T-helper 17 cell (primary cell): ENCODE measurements at regions not wholly inside any gene's neighbourhood (a gene's known extent, or its start where the extent isn't known, plus 50 kb on each side); places are given as distances from the start of the nearest gene placed in this dataset.

ENCODE experiments used
- ATAC-seq: fragments of 150-1000 bp; cut with Tn5 transposase; 2 replicates; pipeline ENCODE4 v1.10.0; 2021; ENCODE audit warnings: mild to moderate bottlenecking, moderate library complexity
- DNase-seq, 3 donors: peaks; one replicate each; pipeline versions ENCODE4 v3.0.0 to v3.0.0-alpha.2; 2020 to 2021
- H3K9me3 ChIP-seq: one replicate; pipeline ENCODE4 v1.7.0; 2013; ENCODE audit warnings: low read length, mild to moderate bottlenecking; ENCODE audit not compliant: control insufficient read depth, poor library complexity, severe bottlenecking
- H3K27ac Mint-ChIP-seq: one replicate; pipeline ENCODE4 v1.8.0; 2022; ENCODE audit warnings: mild to moderate bottlenecking, moderate library complexity, mixed read lengths
- H3K27me3 Mint-ChIP-seq: one replicate; pipeline ENCODE4 v1.8.0; 2022; ENCODE audit warnings: mixed read lengths
- H3K36me3 Mint-ChIP-seq: one replicate; pipeline ENCODE4 v1.8.0; 2022; ENCODE audit warnings: low read depth, mixed read lengths
- H3K4me1 Mint-ChIP-seq: one replicate; pipeline ENCODE4 v1.8.0; 2022; ENCODE audit warnings: mild to moderate bottlenecking, mixed read lengths
- H3K4me3 Mint-ChIP-seq: one replicate; pipeline ENCODE4 v1.8.0; 2022; ENCODE audit warnings: mild to moderate bottlenecking, moderate library complexity, mixed read lengths

GRCh38 chr16:77060614-77061013 lies 130.4 kb upstream of the MON1B start:
- H3K4me1 Mint-ChIP-seq = no peaks in the 10 kb centered on the region
- no peak overlapping the region for H3K4me3 Mint-ChIP-seq
- H3K9me3 ChIP-seq = no peaks in the 10 kb centered on the region
- ATAC-seq (no peak), DNase-seq (no peak)
- H3K36me3 Mint-ChIP-seq = no peaks in the 10 kb centered on the region
- peaks cover 8% of the 10 kb centered on the region for H3K27me3 Mint-ChIP-seq
- H3K27ac Mint-ChIP-seq = no peak overlapping the region

DNA sequence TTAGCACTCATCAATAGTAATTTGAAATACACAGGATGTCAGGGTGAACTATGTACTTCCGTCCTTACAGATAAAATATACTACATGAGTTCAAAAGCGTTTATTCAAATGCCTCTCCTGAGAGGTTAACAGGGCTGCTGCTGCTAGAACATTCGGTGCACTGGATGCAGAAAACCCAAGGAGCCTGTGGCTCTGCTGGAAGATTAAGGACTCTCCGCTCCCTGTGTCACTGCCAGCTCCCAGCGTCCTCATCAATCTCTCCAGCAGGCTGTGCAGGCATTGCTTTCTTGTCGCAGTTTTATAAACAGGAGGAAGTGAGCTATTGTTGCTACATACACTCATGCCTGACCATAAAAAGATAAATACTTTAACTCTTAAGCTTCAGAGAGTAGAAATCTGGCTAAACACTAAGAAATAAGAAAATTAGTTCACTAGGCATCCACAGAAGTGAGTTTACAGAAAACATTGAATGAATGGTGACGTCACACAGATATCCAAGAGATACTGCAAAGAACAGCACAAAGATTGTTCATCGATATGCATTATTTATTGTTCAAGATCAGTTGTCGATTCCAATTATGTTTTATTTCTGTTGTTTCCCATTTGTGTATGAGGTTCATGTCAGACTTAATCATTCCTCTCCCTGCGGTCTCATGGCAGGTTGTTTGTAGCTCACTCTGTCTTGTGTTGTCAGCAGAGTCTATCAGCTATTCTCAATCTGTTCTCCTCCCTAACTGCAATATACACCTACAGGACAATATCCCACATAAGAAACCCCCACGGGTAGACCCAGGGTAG lies 127.9 kb upstream of the MON1B start:
- H3K27ac Mint-ChIP-seq = no peak overlapping the region

DNA sequence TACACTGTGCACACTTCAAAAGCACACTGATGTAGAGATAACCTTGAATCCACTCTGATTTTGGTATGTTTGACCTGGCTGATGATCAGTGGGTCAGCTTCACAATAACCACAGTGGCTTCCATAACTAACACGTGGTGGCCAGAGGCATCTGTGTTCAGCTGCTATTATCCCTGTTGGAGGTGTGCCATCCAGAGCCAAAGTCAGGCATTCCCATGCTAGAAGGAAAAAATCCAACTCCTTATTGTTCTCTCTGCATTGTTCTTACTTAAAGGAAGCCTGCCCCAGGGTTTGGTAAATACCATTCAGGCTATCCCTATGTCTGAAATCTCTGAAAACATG lies 127.3 kb upstream of the MON1B start:
- DNase-seq (no peak), ATAC-seq (no peak)
- H3K36me3 Mint-ChIP-seq = no peaks in the 10 kb centered on the region
- no peaks in the 10 kb centered on the region for H3K4me1 Mint-ChIP-seq
- peaks cover 8% of the 10 kb centered on the region for H3K27me3 Mint-ChIP-seq
- H3K27ac Mint-ChIP-seq = no peak overlapping the region
- H3K9me3 ChIP-seq = no peaks in the 10 kb centered on the region
- no peak overlapping the region for H3K4me3 Mint-ChIP-seq

More for the DNA sequence above, 127.9 kb upstream of the MON1B start:
- no peak overlapping the region for H3K4me3 Mint-ChIP-seq
- H3K36me3 Mint-ChIP-seq = no peaks in the 10 kb centered on the region
- no peaks in the 10 kb centered on the region for H3K9me3 ChIP-seq
- peaks cover 8% of the 10 kb centered on the region for H3K27me3 Mint-ChIP-seq
- DNase-seq = no peak
- ATAC-seq = no peak
- H3K4me1 Mint-ChIP-seq = no peaks in the 10 kb centered on the region

DNA sequence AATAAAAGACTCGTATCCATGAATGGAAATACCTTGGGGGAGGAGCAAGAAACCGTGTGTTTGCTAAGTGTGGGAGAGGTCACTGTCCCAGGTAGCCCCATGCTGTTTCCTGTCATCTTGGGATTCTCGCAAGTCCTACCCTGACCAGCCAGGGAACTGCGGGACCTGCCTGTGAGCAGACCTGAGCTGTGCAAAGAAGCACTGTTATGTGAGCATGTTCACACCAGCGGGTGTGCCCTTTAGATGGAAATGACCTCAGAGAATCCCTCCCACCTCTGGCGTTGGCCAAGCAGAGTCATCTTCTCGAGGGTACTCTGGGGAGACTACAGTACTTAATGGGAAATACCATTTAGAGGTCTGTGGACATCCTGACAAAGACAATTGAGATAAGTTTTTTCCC lies 127.0 kb upstream of the MON1B start:
- DNase-seq (no peak), ATAC-seq (no peak)
- no peak overlapping the region for H3K27ac Mint-ChIP-seq
- H3K9me3 ChIP-seq = no peaks in the 10 kb centered on the region
- H3K36me3 Mint-ChIP-seq = no peaks in the 10 kb centered on the region
- H3K4me3 Mint-ChIP-seq = no peak overlapping the region
- H3K4me1 Mint-ChIP-seq = no peaks in the 10 kb centered on the region
- peaks cover 8% of the 10 kb centered on the region for H3K27me3 Mint-ChIP-seq

GRCh38 chr16:77066896-77067496 lies 124.0 kb upstream of the MON1B start:
- no peaks in the 10 kb centered on the region for H3K4me1 Mint-ChIP-seq
- no peaks in the 10 kb centered on the region for H3K36me3 Mint-ChIP-seq
- DNase-seq (no peak), ATAC-seq (no peak)
- peaks cover 21% of the 10 kb centered on the region for H3K27me3 Mint-ChIP-seq
- H3K4me3 Mint-ChIP-seq = no peak overlapping the region
- H3K9me3 ChIP-seq = no peaks in the 10 kb centered on the region
- no peak overlapping the region for H3K27ac Mint-ChIP-seq

DNA sequence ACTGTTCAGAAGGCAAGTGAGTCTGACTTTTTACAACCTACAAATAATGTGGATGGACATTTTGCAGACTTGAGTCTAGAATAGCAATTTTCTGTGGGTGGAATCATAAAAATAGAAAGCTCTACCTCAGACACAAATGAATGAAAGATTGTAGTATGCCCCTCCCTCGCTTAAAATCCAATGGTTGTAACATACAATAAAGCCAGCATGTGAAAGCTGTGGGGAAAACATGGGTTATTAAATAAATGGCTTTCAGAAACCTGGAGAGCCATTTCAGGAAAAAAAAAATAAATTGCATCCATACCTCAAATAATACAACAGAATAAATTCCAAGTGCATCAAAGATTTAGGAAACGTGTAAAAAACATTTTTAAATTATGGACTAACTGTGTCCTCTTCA lies 123.1 kb upstream of the MON1B start:
- no peak for DNase-seq
- Mint-ChIP-seq H3K27me3 (peaks cover 16% of the 10 kb centered on the region), H3K4me1 (no peaks in the 10 kb centered on the region), H3K4me3 (no peak overlapping the region), H3K36me3 (no peaks in the 10 kb centered on the region), H3K27ac (no peak overlapping the region)
- ATAC-seq = no peak
- no peaks in the 10 kb centered on the region for H3K9me3 ChIP-seq

DNA sequence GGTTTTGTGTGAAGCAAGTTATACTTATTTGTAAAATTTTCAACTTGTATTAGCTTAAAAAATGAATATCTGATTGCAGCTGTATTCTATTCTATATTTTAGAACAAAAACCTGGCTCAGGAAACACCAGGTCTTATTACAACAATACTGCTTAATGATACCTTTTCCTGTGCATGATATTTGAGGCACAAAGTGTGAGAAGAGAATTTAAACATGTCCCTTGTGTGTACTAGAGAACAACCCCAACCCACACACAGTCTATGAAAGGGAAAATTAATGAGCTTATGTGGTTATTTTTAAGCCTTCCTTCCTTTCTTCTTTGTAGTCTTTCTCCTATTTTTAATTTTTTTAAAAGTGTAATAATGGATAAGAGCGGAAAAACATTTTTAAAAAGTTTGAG lies 122.6 kb upstream of the MON1B start:
- DNase-seq (no peak), ATAC-seq (no peak)
- peaks cover 13% of the 10 kb centered on the region for H3K27me3 Mint-ChIP-seq
- H3K36me3 Mint-ChIP-seq = no peaks in the 10 kb centered on the region
- H3K4me3 Mint-ChIP-seq = no peak overlapping the region
- no peaks in the 10 kb centered on the region for H3K4me1 Mint-ChIP-seq
- no peaks in the 10 kb centered on the region for H3K9me3 ChIP-seq
- no peak overlapping the region for H3K27ac Mint-ChIP-seq

GRCh38 chr16:77069929-77070328 lies 121.1 kb upstream of the MON1B start:
- H3K36me3 Mint-ChIP-seq = no peaks in the 10 kb centered on the region
- peaks cover 13% of the 10 kb centered on the region for H3K27me3 Mint-ChIP-seq
- H3K9me3 ChIP-seq = no peaks in the 10 kb centered on the region
- no peak for ATAC-seq
- no peak for DNase-seq
- no peaks in the 10 kb centered on the region for H3K4me1 Mint-ChIP-seq
- no peak overlapping the region for H3K27ac Mint-ChIP-seq
- no peak overlapping the region for H3K4me3 Mint-ChIP-seq

- DNase-seq = no peak
Measured at GRCh38 chr16:77070683-77071082, 120.3 kb upstream of the MON1B start.

GRCh38 chr16:77076839-77077238 lies 114.2 kb upstream of the MON1B start:
- H3K9me3 ChIP-seq = no peaks in the 10 kb centered on the region
- Mint-ChIP-seq H3K4me1 (no peaks in the 10 kb centered on the region), H3K36me3 (no peaks in the 10 kb centered on the region), H3K4me3 (no peak overlapping the region), H3K27me3 (no peaks in the 10 kb centered on the region), H3K27ac (no peak overlapping the region)
- no peak for DNase-seq
- no peak for ATAC-seq

More at GRCh38 chr16:77070683-77071082, 120.3 kb upstream of the MON1B start:
- Mint-ChIP-seq H3K27ac (no peak overlapping the region), H3K36me3 (no peaks in the 10 kb centered on the region), H3K27me3 (peaks cover 13% of the 10 kb centered on the region), H3K4me1 (no peaks in the 10 kb centered on the region), H3K4me3 (no peak overlapping the region)
- no peaks in the 10 kb centered on the region for H3K9me3 ChIP-seq
- ATAC-seq = no peak

DNA sequence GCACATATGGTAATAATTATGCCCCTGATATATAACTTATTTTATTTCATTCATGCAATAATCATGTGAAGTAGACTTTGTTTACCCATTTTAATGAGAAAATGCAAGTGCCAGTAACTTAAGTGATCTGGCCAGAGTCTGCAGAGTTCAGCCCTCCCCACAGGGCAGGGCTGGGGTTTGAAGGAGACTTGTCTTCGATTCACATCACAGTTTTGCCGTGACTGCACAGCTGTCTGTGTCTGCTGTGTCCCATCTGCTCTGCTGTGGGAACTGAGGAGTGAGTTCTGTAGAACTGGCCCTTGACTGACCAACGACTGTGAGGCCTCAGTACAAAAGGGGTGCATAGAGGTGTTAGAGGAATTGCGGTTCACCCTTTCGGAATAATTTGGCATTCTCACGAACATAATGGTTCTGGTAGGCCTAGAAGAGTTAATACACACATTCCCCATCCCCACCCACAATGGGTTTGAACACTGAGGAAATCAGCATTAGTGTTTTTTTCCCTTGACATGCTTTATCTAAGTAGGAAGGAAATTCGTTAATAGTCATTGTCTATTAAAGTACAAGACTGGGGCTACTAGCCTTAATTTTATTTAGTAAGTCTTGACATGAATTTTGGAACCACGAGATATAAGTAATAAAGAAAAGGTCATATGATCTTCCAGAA lies 113.6 kb upstream of the MON1B start:
- no peaks in the 10 kb centered on the region for H3K9me3 ChIP-seq
- DNase-seq (no peak), ATAC-seq (no peak)
- H3K4me1 Mint-ChIP-seq = no peaks in the 10 kb centered on the region
- H3K36me3 Mint-ChIP-seq = no peaks in the 10 kb centered on the region
- H3K27ac Mint-ChIP-seq = no peak overlapping the region
- H3K4me3 Mint-ChIP-seq = no peak overlapping the region
- no peaks in the 10 kb centered on the region for H3K27me3 Mint-ChIP-seq

DNA sequence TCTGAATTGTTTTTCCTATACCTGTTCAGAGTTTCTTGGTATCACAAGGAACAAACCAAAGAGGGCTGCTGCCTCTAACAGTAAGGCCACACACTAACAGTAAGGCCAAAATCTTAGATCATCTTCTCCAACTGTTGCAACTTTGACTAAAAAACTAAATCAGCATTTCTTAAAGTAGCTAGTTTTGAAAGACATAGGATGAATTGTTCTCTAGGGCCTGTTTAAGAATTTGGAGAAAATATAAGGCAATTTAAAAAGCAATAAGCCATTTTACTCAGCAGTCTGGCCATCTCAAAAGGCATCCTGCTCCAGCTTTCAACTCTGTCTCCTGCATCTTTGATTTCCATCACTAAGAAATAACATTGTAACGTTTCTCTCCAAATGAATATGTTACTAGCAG lies 105.0 kb upstream of the MON1B start:
- no peaks in the 10 kb centered on the region for H3K36me3 Mint-ChIP-seq
- no peak overlapping the region for H3K27ac Mint-ChIP-seq
- H3K4me1 Mint-ChIP-seq = no peaks in the 10 kb centered on the region
- H3K9me3 ChIP-seq = no peaks in the 10 kb centered on the region
- no peaks in the 10 kb centered on the region for H3K27me3 Mint-ChIP-seq
- ATAC-seq (no peak), DNase-seq (no peak)
- no peak overlapping the region for H3K4me3 Mint-ChIP-seq

- H3K27ac Mint-ChIP-seq = no peak overlapping the region
- no peak overlapping the region for H3K4me3 Mint-ChIP-seq
- no peaks in the 10 kb centered on the region for H3K27me3 Mint-ChIP-seq
- no peaks in the 10 kb centered on the region for H3K9me3 ChIP-seq
- no peaks in the 10 kb centered on the region for H3K4me1 Mint-ChIP-seq
- DNase-seq (no peak), ATAC-seq (no peak)
- H3K36me3 Mint-ChIP-seq = no peaks in the 10 kb centered on the region
Measured at GRCh38 chr16:77090062-77090461, 100.9 kb upstream of the MON1B start.

GRCh38 chr16:77093309-77093708 lies 97.7 kb upstream of the MON1B start:
- Mint-ChIP-seq H3K27ac (no peak overlapping the region), H3K4me3 (no peak overlapping the region), H3K27me3 (no peaks in the 10 kb centered on the region), H3K4me1 (no peaks in the 10 kb centered on the region), H3K36me3 (no peaks in the 10 kb centered on the region)
- ATAC-seq (no peak), DNase-seq (no peak)
- no peaks in the 10 kb centered on the region for H3K9me3 ChIP-seq
